PFSK-1 (cell line): ENCODE measurements at regions not wholly inside any gene's neighbourhood (a gene's known extent, or its start where the extent isn't known, plus 50 kb on each side); places are given as distances from the start of the nearest gene placed in this dataset.

ENCODE experiments used
- FOXP2 ChIP-seq: optimal IDR thresholded peaks from 2 replicates; pipeline ENCODE3; 2011; ENCODE audit warnings: borderline replicate concordance, control low read depth, inconsistent platforms; ENCODE audit not compliant: insufficient read depth; ENCODE audit errors: extremely low read length, extremely low read depth
- POLR2AphosphoS5 ChIP-seq: IDR thresholded peaks from 2 replicates; pipeline ENCODE4 v1.6.1; 2012; ENCODE audit warnings: low read depth, mild to moderate bottlenecking, control low read depth, low read length, moderate library complexity
- REST ChIP-seq, 2 experiments: IDR thresholded peaks; 2 replicates each; pipeline versions ENCODE4 v1.6.1 to v1.8.0; 2011 to 2012; ENCODE audit warnings: low read depth in 2 of 2, low read length in 2 of 2, control low read depth in 1 of 2, inconsistent platforms in 1 of 2, mild to moderate bottlenecking in 1 of 2, moderate library complexity in 1 of 2; ENCODE audit not compliant: insufficient read depth in 1 of 2
- SIN3A ChIP-seq: IDR thresholded peaks from 2 replicates; pipeline ENCODE4 v1.6.1; 2012; ENCODE audit warnings: mild to moderate bottlenecking, low read length, moderate library complexity, borderline replicate concordance; ENCODE audit not compliant: insufficient read depth
- TAF1 ChIP-seq: IDR thresholded peaks from 2 replicates; pipeline ENCODE4 v1.6.1; 2012; ENCODE audit warnings: low read length, control low read depth, borderline replicate concordance; ENCODE audit not compliant: insufficient read depth

GRCh38 chr4:180850318-180850940, 1392.8 kb upstream of the TENM3 start:
- TF ChIP-seq POLR2AphosphoS5: no peak

GRCh38 chr4:180852738-180853137, 1390.5 kb upstream of the TENM3 start:
- TF ChIP-seq FOXP2: no peak
- TF ChIP-seq TAF1: no peak
- no peak for TF ChIP-seq SIN3A
- TF ChIP-seq POLR2AphosphoS5: no peak
- no peak for TF ChIP-seq REST (IDR thresholded peaks at IDR 0.05; ENCODE audit: insufficient read depth in 1 of 2, low read depth in 2 of 2, low read length in 2 of 2)

GRCh38 chr4:180855184-180855583, 1388.0 kb upstream of the TENM3 start:
- TF ChIP-seq POLR2AphosphoS5: no peak
- TF ChIP-seq SIN3A: no peak
- no peak for TF ChIP-seq TAF1

DNA sequence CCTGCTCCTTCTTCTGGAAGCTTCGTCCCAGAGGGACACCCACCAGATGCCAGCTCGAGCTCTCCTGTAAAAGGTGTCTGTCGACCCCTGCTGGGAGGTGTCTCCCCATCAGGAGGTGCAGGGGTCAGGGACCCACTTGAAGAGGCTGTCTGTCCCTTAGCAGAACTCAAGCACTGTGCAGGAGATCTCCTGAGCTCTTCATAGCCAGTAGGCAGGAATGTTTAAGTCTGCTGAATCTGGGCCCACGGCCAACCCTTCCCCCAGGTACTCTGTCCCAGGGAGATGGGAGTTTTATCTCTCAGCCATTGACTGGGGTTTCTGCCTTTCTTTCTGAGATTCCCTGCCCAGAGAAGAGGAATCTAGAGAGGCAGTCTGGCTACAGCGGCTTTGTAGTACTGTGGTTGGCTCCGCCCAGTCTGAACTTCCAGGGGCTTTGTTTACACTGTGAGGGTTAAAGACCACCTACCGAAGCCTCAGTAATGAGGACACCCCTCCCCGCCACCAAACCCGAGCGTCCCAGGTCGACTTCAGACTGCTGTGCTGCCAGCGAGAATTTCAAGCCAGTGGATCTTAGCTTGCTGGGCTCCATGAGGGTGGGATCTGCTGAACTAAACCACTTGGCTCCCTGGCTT, 1383.0 kb upstream of the TENM3 start:
- TF ChIP-seq REST (IDR thresholded peaks at IDR 0.05; ENCODE audit: insufficient read depth in 1 of 2, low read depth in 2 of 2, low read length in 2 of 2) (no peak), POLR2AphosphoS5 (no peak), FOXP2 (no peak), SIN3A (no peak), TAF1 (no peak)

DNA sequence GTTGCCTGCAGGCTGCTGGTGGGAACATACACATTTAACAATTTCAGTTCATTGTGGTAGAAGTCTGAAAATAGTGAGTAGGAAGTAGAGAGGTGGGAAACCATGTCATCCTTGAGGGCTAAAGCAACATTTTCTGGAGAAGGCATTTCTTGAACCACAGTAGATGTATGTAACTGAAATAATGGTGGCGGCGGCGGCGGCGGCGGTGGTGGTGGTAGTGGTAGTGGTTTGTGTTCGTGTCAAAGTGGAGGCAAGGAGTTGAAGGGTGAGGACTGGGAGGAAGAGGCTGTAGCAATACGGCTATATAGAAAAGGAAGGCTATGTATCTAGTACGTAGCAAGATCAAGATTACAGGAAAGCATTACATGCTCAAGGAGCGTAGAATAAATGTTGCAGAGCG, 1381.6 kb upstream of the TENM3 start:
- TF ChIP-seq SIN3A: no peak

GRCh38 chr4:180866933-180867643, 1376.1 kb upstream of the TENM3 start:
- no peak for TF ChIP-seq POLR2AphosphoS5
- no peak for TF ChIP-seq REST (IDR thresholded peaks at IDR 0.05; ENCODE audit: insufficient read depth in 1 of 2, low read depth in 2 of 2, low read length in 2 of 2)
- TF ChIP-seq TAF1: no peak
- TF ChIP-seq FOXP2: no peak
- TF ChIP-seq SIN3A: no peak
